ENCODE measurements at regions not wholly inside any gene's neighbourhood (a gene's known extent, or its start where the extent isn't known, plus 50 kb on each side); places are given as distances from the start of the nearest gene placed in this dataset.
A peak's percentile ranks its signal among the peaks of the same experiment; 100 is the strongest.
"Not testable (repeated sequence)": the region's sequence is repeated elsewhere in the genome, so short reads cannot be mapped to it uniquely, and the experiment has no call there.

DNA sequence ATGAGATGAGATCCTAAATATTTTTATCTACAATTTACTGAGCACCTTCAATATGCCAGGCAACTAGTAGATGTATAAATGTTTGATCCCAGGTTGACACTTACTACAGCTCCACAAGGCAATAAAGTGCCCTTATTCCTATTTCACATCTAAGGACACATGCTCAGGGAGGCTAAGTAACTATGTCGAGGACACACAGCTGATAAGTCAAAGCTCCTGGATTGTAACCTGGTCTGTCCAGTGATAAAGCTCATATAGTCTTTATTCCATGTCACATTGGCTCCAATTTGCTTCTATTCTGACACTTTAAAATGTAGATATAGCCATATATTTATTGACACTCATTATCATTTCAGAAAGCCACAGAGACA lies 93.8 kb upstream of the BMAL1 start:
- DNase-seq, result no peak

DNA sequence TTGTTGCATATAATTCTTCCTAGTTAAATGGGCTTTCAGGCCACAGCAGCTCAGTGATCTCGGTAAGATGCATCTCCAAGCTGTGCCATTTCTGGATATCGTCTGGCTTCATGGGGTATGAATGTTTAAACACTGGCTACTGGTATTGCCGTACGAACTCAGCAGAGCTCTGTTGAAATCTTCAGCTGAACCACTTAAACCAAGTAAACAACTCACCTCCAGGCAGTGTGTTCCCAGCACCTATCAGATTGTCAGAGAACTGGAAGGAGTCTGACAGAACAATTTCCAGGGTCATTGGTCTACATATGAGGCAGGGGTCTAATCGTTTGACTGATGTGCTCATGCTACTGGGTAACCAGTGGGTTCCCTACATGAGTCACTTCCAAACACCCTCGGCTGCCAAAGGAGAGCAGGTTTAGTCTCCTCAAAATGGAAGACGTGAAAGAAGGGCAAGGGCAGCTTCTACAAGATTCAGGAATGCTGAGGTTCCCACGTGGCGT lies 93.2 kb upstream of the BMAL1 start:
- no peak for DNase-seq

DNA sequence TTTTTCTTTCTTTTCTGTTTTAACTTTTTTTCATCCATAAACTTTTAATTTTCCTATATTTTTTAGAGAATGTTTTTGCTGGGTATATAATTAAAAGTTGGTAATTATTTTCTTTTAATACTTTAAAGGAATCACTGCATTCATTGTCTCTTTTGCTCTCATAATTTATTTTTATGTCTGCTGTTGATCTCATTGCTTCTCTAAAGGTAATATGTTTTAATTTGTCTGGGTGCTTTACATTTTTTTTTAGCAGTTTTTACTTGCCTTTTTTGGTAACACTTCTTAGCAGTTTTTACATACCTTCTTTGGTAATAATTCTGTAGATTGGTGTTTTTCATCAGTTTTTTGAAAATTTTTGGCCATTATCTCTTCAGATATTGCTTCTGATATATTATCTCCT lies 89.4 kb upstream of the BMAL1 start:
- no peak for DNase-seq

DNA sequence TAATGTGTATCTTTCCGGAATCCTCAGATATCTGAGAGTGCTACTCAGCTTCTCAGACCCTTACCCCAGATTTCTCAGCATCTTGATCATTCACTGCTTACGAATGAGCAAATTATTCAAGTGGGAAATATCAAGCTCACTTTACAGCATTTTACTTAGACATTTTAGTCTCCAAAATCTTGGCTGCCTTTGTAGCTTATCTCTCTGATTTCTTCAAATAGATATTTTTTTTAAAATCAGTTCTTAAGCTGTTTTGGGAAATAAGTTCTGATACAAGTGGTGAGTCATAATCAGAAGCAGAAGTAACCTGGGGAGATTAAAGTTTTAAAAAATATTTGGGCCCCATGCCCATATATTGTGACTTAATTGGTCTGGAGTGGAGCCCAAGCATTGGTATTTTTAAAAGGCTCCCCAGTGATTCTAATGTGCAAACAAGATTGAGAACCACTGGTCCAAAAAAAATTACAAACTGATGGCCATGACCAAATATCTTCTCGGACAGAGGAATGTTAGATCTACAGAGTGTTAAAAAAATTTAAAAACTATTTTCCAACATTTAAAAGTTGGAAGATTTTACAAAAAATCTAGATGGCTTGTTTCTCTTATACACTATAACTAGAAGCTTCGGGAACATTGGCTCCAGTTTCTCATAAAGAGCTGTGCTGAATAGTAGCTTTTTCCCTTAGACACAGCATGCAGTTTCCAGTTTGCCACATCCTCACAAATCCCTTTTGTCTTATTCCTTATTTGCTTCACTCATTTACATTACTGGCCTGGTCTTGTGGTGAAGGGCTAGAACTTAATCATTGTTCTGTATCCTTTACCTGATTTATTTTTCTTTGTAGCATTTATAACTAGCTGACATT lies 87.8 kb upstream of the BMAL1 start:
- no peak for DNase-seq

DNA sequence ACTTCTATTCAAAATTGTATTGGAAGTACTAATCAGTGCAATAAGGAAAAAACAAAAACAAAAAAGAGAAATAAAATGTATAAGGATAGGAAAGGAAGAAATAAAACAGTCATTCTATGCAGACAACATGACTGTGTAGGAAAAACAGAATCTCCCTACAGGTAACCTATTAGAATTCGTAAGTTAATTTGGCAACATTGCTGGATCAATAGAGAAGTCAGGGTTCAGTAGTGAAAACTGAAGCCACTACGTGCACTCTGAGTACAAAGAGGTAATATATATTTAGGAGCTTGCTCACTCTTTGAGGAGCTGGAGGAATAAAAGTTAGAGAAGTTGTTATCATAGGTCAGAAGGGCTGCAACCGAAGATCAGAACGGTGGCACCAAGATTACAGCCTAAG lies 84.0 kb upstream of the BMAL1 start:
- no peak for DNase-seq

DNA sequence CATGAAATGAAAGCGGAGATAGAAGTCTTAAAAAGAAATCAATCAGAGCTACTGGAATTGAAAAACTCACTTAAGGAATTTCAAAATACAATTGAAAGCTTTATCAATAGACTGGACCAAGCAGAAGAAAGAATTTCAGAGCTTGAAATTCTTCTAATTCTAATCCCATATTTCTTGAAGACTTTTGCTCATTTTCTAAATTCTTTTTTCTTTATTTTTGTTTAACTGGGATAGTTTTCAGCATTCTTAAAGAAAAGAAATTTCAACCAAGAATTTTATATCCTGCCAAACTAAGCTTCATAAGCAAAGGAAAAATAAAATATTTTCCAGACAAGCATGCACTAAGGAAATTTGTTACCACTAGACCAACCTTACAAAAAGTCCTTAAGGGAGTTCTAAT lies 80.2 kb upstream of the BMAL1 start:
- not testable (repeated sequence) for DNase-seq

DNA sequence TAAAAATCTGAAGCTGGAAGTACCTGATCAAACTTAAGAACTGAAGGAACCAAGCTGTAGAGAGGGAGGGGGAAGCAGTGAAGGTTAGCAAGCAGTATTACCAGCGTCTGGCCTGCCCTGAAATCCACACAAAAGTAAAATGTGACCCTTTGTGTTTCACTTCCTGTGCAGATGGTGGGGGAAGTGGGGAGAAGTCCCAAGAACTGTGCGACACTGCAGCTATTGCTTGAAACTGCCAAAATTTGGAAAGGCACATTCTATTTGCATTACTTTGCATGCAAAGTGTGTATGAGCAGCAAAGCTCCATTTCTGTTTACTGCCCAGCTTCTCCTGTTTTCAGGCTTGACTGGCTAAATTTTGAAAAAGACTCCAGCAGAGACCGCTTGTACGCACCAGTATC lies 72.1 kb upstream of the BMAL1 start:
- no peak for DNase-seq

DNA sequence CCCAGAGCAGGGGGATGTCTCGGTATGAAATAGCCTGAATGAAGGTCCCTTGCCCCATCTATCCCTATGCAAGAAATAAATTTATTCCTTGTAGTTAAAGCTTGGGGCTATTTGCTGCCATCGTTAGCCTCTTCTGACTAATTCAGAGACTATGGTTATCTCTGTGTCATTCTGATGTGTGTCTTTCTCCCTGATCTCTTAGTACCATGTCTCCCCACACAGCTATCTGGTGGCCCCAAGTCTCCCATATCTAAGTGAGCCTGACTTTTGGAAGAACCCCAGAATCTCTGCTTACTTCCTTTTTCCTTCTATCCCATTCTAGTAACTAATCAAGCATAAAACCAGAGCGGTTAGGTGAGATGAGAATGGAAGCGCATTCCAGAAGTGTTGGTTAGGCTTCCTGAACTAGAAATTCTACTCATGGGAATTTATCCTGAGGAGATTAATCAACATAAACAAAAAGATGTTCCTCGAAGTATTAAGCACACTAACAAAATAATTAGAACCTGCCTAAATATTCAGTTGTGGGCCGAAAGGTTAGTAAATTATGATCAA lies 71.4 kb upstream of the BMAL1 start:
- peak; percentile 28 for DNase-seq

DNA sequence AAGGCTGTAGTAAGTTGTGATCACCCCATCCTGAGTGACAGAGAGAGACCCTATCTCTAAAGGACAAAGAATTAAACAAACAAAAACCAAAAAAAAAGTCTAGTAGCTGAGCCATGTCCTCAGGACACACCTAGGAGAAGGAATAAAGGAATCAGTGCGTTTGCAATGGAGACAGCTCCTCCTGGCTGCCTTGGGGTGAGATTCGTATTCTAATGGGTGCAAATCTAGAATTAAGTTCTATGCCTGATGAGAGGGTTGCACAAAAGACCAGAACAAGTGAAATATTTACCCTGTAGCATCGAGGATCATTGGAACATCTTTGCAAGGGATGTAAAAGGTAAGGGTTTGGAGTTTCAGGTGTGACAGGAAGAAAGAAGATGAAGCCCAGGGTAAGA lies 70.3 kb upstream of the BMAL1 start:
- peak; percentile 43 for DNase-seq

DNA sequence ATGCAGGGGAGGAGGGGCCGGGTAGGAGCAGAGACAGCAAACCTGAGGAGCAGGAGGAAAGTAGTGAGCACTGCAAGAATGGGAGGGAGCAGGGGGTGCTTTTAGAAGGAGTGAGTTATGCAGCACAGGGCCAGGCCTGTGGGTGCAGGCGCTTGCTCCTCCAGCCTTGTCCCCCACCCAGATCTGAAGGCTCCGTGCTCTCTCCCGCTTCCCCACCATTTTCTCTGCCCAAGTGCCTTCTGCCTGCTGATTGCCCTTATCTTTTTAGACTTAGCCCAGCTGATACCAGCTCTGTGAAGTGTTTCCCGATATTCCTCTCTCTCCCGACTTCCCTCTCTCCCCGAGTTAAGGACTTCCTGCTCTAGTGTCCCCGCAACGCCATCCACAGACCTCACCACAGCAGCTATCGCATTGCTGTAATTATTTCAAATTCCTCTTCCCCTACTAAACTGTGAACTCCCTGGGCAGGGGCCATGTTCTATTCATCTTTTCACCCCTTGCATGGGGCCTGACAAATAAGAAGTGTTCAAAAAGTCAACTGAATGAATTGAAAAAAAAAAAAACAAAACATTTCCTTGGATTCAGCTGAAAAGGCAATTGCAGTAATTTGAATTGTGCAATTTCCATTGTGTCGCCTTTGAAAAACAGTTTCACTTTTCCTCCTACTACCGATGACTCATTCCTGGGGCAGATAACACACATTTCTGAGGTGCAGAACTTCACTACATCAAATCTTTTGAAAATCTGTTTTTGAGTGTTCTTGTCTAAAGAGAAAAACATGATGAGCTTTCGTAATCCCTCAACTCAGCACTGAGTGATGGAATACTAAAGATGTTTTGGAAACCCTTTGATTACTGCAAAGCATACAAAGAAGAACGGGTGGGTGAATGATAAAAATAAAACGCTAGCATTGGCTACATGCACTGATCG lies 69.7 kb upstream of the BMAL1 start:
- peak; percentile 92 for DNase-seq

DNA sequence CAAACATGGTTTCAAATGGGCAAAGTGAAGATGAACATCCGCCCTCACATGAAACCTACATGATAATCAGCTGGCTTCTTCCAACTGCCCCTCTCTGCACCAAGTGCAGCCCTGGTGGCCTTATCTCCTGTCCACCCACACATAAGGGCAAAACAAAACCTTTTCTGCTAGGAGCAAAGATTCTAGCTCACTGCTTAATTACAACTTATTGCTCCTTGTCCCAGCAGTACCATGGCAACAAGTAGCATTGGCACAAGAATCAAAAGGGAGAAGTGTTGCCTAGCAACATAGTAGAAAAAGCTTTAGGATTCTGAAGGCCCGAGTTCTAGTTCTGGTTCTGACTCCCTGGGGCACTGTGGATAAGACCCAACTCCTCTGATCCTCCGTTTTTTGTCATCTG lies 68.7 kb upstream of the BMAL1 start:
- no peak for DNase-seq

DNA sequence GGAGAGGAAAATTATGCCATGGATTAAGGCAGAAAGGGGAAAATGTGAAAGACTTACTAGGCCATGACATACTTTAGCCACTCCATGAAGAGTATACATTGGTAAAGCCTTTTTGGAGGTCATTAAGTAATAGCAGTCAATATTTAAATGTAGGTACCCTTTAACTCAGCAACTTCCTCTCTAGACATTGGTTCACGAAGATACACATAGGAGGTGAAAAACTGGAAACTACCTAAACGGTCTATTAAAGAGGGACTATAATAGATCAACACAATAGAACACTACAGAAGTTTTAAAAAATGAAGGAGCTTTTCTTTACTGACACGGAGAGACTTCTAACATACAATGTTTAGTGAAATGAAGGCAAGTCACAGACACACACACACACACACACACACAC lies 68.2 kb upstream of the BMAL1 start:
- DNase-seq, result no peak

DNA sequence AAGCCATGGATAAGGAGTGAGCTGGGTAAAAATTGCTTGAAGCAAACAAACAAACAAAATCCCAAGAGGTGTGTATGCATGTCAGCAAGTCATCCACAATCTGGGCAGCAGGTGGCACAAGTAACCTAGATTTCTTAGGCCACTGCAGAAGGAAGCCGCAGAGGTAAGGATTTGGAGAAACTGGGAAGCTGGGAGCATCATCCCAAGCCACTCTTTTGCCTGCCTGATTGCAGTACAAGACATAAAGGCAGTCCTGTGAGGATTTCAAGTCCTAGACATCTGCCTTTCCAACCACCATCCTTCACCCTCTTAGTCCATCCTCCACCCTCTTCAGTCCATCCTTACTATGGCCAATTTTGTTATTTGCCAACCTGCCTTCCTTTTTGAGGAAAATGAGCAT lies 67.2 kb upstream of the BMAL1 start:
- peak; percentile 65 for DNase-seq

DNA sequence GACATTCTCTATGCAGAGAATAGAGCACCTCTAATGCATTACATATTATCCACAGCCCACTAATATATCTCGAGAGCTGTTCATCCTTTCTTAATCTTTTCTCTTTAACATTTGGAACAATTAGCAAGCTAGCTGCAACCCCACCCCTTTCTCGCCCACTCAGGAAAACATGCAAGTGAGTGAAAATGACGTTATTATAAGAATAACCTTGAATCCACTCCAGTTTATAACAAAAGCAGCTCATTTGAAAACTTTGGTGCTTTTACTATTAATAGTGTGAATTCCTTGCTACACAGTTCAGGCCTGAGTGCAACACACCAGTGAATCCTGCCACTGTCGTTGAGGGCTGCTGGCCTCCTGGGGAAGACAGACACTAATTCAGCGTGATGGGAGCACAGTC lies 63.3 kb upstream of the BMAL1 start:
- DNase-seq, result no peak

DNA sequence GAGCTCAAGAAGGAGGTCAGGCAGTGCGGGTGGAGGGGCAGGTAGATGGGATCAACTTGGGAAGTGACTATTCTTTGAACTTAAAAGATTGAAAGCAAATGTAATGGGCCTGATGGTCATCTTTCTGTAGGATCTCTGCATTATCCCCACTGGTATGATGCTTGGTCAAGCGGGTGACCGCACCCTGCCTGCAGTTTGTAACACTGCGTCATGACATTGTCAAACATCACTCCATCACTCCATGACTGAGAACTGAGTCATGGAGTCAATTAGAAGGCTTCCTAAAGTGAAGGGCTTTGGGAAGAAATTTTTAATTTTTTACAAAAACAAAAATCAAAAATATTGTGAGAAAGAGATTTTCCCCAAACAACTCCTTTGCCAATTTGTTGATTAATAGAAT lies 62.4 kb upstream of the BMAL1 start:
- DNase-seq, result no peak

DNA sequence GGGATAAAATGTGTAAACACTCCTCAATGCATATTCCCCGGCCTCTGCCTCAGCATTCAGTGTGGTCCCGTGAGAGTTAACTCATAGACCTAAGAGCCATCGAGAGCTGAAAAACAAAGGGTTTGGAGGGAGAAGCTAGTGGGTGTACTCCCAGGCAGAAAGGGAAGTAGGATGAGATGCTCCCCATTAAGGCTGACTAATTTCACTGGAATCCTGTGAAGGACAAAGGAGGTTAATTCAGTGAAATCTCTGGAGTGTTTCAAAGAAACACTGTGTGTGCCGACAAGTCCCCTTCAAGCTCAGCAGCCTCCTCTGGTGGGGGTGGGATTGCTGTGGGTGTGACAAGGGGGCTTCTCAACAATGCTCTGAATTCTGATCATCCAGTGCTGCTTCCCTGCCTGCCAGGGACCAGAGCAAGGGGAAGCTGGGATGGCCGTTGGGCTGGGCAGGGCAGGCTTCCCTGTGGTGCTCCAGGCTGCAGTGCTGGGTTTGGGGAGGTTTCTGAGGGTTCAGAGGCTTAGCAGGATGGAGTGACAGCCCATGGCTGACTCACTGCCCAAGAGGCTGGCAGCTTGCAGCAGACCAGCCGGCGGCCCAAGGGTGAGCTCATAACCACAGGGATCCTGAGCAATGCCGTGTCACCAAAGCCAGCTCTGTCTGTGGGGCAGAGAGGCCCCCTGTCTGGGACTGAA lies 61.4 kb upstream of the BMAL1 start:
- peak; percentile 64 for DNase-seq

DNA sequence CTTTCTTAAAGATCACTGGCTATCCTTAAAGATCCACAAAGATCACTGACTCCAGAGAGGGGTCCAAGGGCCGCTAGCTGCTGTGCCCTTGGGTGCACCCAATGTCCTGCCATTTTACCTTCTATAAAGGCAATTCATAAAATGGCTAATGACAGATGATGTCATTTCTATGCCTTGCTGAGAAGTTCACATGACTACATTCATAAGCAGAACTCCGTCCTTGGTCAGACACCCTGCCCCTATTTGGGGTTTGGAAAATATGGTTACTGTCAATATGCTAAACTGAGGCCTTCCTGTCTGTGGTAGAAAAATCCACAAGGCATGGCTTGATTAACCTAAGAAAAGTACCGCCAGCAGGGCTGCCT lies 60.9 kb upstream of the BMAL1 start:
- peak; percentile 64 for DNase-seq

DNA sequence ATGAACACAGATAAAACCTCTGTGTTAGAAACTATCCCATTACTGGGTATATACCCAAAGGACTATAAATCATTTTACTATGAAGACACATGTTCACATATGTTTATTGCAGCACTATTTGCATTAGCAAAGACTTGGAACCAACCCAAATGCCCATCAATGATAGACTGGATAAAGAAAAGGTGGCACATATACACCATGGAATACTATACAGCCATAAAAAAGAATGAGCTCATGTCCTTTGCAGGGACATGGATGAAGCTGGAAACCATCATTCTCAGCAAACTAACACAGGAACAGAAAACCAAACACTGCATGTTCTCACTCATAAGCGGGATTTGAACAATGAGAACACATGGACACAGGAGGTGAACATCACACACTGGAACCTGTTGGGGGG lies 58.9 kb upstream of the BMAL1 start:
- DNase-seq, result not testable (repeated sequence)

DNA sequence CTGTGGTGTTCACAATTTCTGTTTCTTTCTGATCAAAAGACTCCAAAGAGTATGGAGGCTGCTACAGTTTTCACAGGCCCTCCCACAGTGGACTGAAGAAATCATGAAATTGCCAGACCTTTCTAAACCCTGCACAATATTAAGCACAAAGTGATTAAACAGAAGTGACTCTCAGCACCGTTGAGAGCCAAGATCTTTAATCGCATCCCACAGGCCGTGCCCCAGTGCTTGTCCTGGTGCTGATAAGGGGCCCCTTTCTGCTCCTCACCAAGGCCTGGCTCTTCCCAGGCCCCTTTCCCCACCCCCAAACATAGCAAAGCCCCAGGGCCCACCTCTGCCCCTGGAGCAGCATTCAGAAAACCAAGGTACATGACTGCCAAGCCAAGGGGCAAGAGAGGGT lies 57.4 kb upstream of the BMAL1 start:
- DNase-seq, result peak; percentile 85

DNA sequence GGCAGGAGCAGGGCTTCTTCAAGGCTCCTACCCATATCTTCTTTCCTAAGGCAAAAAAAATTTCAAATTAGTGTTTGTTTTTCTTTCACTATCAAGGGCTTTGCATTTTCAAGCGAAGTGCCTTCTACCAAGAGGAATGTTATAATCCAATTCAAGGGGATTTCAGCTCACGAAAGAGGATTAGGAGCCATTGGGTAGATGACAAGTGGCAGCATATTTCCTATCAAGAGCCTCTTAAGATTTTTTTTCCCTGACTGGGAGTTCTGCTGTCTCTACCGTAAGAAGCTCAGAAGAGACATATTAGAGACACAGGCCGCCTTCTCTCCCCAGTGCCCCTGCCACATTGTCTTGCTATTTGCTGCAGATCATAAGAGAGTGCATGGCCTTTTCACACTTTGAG lies 55.9 kb upstream of the BMAL1 start:
- no peak for DNase-seq

DNA sequence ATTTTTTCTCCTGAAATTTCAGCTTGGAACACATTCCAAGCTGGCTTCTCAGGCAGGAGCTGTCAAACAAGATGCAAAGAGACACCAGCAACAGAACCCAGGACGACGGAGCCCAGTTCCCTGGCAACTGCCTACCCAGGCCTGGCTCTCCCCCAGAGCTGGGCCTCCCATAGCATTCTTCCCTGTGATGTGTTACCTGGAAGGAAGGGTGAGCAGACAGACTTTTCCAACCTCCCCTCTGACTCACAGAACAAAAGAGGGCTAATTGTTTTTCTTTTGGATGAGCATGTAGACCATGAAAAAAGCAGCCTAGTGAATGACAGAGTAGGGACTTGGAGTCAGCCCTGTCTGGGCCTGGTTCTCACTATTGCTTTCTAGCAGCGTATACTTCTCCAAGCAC lies 55.3 kb upstream of the BMAL1 start:
- no peak for DNase-seq

DNA sequence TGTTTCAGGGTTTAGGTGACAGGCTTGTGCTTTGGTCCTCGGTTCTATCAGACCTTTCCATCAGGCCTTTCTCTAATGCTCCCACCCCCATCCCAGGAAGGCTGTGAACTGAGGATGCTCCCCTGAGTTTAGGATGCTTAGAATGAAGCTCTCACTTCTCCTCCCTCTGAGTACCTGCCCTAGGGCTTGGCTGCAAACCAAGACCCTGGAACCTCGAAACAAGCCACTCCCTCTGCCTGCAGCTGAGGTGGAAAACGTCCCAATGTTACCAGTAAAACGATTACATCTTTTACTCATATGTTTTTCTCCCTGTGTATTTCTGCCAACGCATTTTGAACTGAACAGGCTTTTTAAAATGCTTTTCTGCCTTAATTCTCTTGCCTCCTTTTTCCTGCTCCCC lies 54.5 kb upstream of the BMAL1 start:
- DNase-seq, result no peak

DNA sequence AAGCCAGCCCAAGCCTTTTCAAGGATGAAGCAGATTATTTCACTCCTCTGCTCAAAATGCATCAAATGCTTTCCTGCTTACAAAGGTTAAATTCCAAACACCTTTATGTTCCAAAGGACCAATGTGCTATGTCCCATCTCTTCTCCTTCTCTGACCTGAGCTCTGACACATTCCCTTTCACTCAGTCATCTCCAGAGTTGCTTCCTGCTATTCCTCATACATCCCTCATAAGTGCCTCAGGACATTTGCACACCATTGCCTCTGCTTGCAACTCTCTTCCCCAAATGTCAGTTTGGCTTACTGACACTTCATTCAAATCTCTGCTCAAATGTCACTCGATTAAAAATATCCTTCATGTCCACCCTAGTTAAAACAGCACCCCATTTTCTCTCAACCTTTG lies 53.3 kb upstream of the BMAL1 start:
- DNase-seq, result no peak
